Astrocyte of the spinal cord (primary cell): ENCODE measurements at regions not wholly inside any gene's neighbourhood (a gene's known extent, or its start where the extent isn't known, plus 50 kb on each side); places are given as distances from the start of the nearest gene placed in this dataset.

ENCODE experiments used
- DNase-seq: peaks from one replicate; pipeline ENCODE4 v3.0.0; 2011; ENCODE audit warnings: low read depth, low spot score
- H3K4me3 ChIP-seq: 2 replicates; pipeline ENCODE4 v1.5.1; 2011; ENCODE audit warnings: low read depth, mild to moderate bottlenecking, low read length, moderate library complexity
- in situ Hi-C: cut with HindIII; loops from 2 replicates; pipeline ENCODE4 v1.10.0; 2017; ENCODE audit warnings: low sequenced_read_pairs
- TF ChIP-seq, protein P1 (sequence below): IDR thresholded peaks from 2 replicates; pipeline ENCODE4 v1.5.1; 2012; ENCODE audit warnings: low read depth, mild to moderate bottlenecking, low read length, inconsistent platforms

DNA sequence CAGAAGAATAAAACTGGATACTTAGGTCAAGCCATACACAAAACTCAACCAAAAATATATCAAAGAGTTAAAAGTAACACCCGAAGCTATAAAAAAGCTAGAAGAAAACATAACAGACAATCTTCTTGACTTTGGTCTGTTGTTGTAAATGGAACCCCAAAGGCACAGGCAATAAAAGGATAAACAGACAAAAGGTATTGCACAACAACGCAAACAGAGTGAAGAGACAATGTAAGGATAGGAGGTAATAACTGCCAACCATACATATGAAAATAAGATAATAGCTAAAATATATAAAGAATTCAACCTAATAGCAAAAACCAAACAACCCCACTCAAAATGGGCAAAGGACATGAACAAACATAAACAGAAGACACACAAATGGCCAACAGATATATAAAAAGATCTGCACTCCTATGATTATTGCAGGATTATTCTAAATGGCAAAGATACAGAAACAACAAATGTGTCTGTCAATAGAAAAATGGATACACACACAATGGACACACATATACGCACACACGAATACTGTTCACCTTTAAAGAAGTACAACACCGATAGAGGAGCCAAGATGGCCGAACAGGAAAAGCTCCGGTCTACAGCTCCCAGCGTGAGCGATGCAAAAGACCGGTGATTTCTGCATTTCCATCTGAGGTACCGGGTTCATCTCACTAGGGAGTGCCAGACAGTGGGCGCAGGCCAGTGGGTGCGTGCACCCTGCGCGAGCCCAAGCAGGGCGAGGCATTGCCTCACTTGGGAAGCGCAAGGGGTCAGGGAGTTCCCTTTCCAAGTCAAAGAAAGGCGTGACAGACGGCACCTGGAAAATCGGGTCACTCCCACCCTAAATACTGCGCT, 1137.1 kb downstream of the FSCB start:
- TF ChIP-seq, protein P1, sequence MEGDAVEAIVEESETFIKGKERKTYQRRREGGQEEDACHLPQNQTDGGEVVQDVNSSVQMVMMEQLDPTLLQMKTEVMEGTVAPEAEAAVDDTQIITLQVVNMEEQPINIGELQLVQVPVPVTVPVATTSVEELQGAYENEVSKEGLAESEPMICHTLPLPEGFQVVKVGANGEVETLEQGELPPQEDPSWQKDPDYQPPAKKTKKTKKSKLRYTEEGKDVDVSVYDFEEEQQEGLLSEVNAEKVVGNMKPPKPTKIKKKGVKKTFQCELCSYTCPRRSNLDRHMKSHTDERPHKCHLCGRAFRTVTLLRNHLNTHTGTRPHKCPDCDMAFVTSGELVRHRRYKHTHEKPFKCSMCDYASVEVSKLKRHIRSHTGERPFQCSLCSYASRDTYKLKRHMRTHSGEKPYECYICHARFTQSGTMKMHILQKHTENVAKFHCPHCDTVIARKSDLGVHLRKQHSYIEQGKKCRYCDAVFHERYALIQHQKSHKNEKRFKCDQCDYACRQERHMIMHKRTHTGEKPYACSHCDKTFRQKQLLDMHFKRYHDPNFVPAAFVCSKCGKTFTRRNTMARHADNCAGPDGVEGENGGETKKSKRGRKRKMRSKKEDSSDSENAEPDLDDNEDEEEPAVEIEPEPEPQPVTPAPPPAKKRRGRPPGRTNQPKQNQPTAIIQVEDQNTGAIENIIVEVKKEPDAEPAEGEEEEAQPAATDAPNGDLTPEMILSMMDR = no peak
- H3K4me3 ChIP-seq = no peak overlapping the region
- in situ Hi-C loops = no loop called here
- DNase-seq = no peak

DNA sequence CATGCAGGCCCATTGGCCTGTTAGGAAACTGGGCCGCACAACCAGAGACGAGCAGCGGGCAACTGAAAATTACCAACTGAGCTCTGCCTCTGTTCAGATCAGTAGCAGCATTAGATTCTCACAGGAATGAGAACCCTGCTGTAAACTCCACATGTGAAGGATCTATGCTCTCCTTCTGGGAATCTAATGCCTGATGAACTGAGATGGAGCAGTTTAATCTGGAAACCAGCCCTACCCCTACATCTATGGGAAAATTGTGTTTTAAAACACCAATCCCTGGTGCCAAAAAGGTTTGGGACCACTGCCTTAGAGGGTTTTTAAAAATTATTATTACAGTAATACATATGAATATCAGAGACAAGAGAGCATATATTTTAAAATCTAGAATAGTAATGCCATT, 1144.5 kb downstream of the FSCB start:
- in situ Hi-C loops = no loop called here
- DNase-seq = no peak
- H3K4me3 ChIP-seq = no peak overlapping the region
- TF ChIP-seq, protein P1 = no peak

DNA sequence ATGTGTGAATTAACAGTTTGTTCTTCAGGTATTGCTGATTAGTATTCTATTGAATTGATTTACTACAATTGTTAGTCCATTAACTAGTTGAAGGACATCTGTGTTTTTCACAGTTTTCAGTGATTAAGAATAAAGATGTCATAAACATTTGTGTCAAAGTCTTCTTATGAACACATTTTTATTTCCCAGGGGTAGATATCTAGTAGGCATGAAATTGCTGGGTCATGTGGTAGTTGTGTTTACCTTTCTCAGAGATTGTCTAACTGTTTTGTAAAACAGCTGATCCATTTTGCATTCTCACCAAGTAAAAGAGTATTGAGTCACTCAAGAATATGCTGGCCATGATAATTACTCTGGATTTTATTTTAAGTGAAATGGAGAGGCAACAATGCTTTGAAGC, 1145.3 kb downstream of the FSCB start:
- TF ChIP-seq, protein P1 = no peak
- no peak for DNase-seq
- H3K4me3 ChIP-seq = no peak overlapping the region
- in situ Hi-C loops = no loop called here

DNA sequence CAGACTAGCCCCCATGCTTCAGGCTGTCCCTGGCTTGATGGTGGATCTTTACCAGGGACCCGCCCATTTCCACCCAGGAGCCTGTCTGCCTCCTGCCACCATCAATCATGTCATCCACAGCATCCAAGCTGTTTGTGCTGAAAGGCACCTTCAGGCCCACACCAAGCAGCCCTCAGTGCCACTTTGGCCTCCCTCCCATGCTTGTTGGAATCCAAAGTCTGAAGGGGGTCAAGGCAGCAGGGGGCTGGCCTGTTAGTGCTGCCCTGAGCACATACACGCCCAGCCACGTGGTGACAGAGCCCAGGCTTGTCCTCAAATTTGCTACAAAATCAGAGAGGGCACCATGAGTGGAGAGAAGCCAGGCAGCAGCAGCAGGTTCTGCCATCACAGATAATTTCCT, 1146.8 kb downstream of the FSCB start:
- no peak for DNase-seq
- no peak overlapping the region for H3K4me3 ChIP-seq
- TF ChIP-seq, protein P1 = no peak
- in situ Hi-C loops = no loop called here

DNA sequence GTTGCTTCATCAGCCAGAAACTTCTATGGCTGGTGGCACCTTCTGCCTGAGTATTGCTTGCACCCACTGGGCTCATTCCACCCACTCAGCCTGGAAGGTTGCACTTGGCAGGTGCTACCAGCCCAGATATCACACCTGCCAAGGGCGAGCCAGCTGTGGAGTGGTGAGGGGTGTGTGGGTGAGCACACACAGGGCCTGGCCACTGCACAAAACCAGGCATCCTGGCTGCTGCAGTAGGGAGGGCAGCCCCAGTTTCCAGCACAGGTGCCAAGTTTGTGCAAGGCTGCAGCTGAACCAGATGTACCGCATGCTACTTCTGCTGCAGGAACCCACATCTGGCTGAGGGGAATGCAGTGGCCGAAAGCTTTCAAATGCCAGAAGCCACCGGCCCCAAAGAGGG, 1147.8 kb downstream of the FSCB start:
- TF ChIP-seq, protein P1 = no peak
- in situ Hi-C loops = no loop called here
- H3K4me3 ChIP-seq = no peak overlapping the region

DNA sequence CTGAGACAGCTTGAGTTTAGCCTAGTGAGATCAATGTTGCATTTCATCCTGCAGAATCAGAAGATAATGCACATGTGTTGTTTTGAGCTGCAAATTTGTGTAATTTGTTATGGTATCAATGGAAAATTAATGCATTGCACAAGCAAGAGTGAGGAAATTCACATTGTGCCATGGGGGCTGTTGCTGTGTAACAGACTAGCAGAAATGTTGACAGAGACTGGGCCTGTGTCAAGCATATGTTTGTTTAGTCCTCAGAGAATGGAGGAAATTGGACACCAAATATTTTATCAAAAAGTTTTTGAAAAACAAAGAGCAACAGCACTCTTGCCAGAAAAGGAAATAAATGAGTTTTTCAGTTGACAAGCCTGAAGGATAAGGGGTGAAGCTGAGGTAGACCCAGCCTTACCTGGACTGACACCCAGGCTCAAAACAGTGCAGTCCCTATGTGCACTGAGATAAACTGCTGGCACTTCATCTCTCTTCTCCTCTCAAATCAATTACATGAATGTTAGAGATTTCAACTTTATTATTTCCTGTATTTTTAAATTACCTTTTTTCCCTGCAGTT, 1150.0 kb downstream of the FSCB start:
- DNase-seq = no peak
- TF ChIP-seq, protein P1 = no peak
- H3K4me3 ChIP-seq = no peak overlapping the region
- in situ Hi-C loops = no loop called here

More for the DNA sequence above, 1147.8 kb downstream of the FSCB start:
- no peak for DNase-seq
